HEK293 (cell line): ENCODE measurements at regions not wholly inside any gene's neighbourhood (a gene's known extent, or its start where the extent isn't known, plus 50 kb on each side); places are given as distances from the start of the nearest gene placed in this dataset.
A peak's percentile ranks its signal among the peaks of the same experiment; 100 is the strongest.

Experiments used
- CTCF ChIA-PET: fragments of 350-600 bp; formaldehyde crosslinking; extraction: SDS; loops from one replicate; lab custom pipeline; 2021; ENCODE audit warnings: antibody characterized with exemption; lab: Yijun Ruan, JAX
- POLR2A ChIA-PET: fragments of 300-600 bp; formaldehyde crosslinking; extraction: SDS; loops from one replicate; lab custom pipeline; 2020; ENCODE audit warnings: antibody characterized with exemption, inconsistent platforms; lab: Yijun Ruan, JAX
- H3K27ac ChIP-seq: fragments of 200-500 bp; sonication (Bioruptor generic); 2 replicates; pipeline ENCODE4 v1.5.1; 2014; ENCODE audit warnings: low read depth, low read length, control low read depth, inconsistent platforms; ENCODE audit errors: extremely low read depth
- H3K36me3 ChIP-seq, 2 experiments: fragments of 200-500 bp in 1 of 2; sonication (Bioruptor generic) in 1 of 2; 1 replicate in 1 of 2; 2 replicates in 1 of 2; pipeline ENCODE4 v1.5.1; 2014 to 2017; ENCODE audit warnings: inconsistent platforms in 2 of 2, low read length in 2 of 2; ENCODE audit not compliant: control insufficient read depth in 2 of 2, insufficient read depth in 1 of 2
- H3K4me1 ChIP-seq: fragments of 200-500 bp; sonication (Bioruptor generic); 2 replicates; pipeline ENCODE4 v1.5.1; 2014; ENCODE audit warnings: mild to moderate bottlenecking, low read length, inconsistent platforms; ENCODE audit not compliant: control insufficient read depth, insufficient read depth
- H3K4me3 ChIP-seq: 2 replicates; pipeline ENCODE4 v1.5.1; 2011; ENCODE audit warnings: low read depth, mild to moderate bottlenecking, control low read depth, low read length, moderate library complexity
- H3K9me3 ChIP-seq: fragments of 200-500 bp; sonication (Bioruptor generic); 2 replicates; pipeline ENCODE4 v1.5.1; 2014; ENCODE audit warnings: low read depth, low read length, inconsistent platforms; ENCODE audit not compliant: control insufficient read depth, insufficient read depth
- GLIS1 ChIP-seq: fragments of 450-650 bp; formaldehyde crosslinking; IDR thresholded peaks from 2 replicates; pipeline ENCODE4 v1.5.1; 2016; ENCODE audit warnings: missing biosample characterization, missing genetic modification characterization
- PRDM4 ChIP-seq: fragments of 450-650 bp; formaldehyde crosslinking; IDR thresholded peaks from 2 replicates; pipeline ENCODE4 v1.5.1; 2017; ENCODE audit warnings: missing biosample characterization, missing genetic modification characterization
- ZBTB48 ChIP-seq: fragments of 450-650 bp; formaldehyde crosslinking; IDR thresholded peaks from 2 replicates; pipeline ENCODE4 v1.5.1; 2016; ENCODE audit warnings: missing biosample characterization, missing genetic modification characterization
- ZIC2 ChIP-seq: fragments of 450-650 bp; formaldehyde crosslinking; IDR thresholded peaks from 2 replicates; pipeline ENCODE4 v1.5.1; 2016; ENCODE audit warnings: missing biosample characterization, missing genetic modification characterization
- ZNF2 ChIP-seq: fragments of 450-650 bp; formaldehyde crosslinking; IDR thresholded peaks from 2 replicates; pipeline ENCODE4 v1.5.1; 2016; ENCODE audit warnings: missing biosample characterization, missing genetic modification characterization
- ZNF223 ChIP-seq: fragments of 450-650 bp; formaldehyde crosslinking; IDR thresholded peaks from 2 replicates; pipeline ENCODE4 v1.5.1; 2016; ENCODE audit warnings: missing biosample characterization, missing genetic modification characterization
- ZNF239 ChIP-seq: fragments of 450-650 bp; formaldehyde crosslinking; IDR thresholded peaks from 2 replicates; pipeline ENCODE4 v1.5.1; 2016; ENCODE audit warnings: missing biosample characterization, missing genetic modification characterization
- ZNF555 ChIP-seq: fragments of 450-650 bp; formaldehyde crosslinking; conservative IDR thresholded peaks from 2 replicates; pipeline ENCODE4 v1.5.1; 2017; ENCODE audit warnings: missing biosample characterization, mild to moderate bottlenecking, missing genetic modification characterization, inconsistent platforms
- ZNF560 ChIP-seq: fragments of 450-650 bp; formaldehyde crosslinking; IDR thresholded peaks from 2 replicates; pipeline ENCODE4 v1.5.1; 2017; ENCODE audit warnings: missing biosample characterization, missing genetic modification characterization, borderline replicate concordance
- ZNF561 ChIP-seq: fragments of 450-650 bp; IDR thresholded peaks from 2 replicates; pipeline ENCODE4 v1.5.1; 2018; ENCODE audit warnings: missing biosample characterization, missing genetic modification characterization, borderline replicate concordance
- ZNF600 ChIP-seq: fragments of 450-650 bp; formaldehyde crosslinking; IDR thresholded peaks from 2 replicates; pipeline ENCODE4 v1.5.1; 2016; ENCODE audit warnings: missing biosample characterization, missing genetic modification characterization
- ZNF776 ChIP-seq: fragments of 450-650 bp; formaldehyde crosslinking; IDR thresholded peaks from 2 replicates; pipeline ENCODE4 v1.5.0; 2017; ENCODE audit warnings: missing biosample characterization, missing genetic modification characterization, borderline replicate concordance

GRCh38 chr1:4171480-4172450 lies 271.7 kb upstream of the C1orf174 start:
- Histone ChIP-seq H3K9me3 (no peaks in the 10 kb centered on the region), H3K36me3 (no peaks in the 10 kb centered on the region), H3K4me1 (no peaks in the 10 kb centered on the region)
- ChIA-PET POLR2A (no interaction called here), CTCF (interaction anchor here (0.6 kb wide), 1 partner anchor 226 kb away, joined by 3 read pairs; no protein-coding TSS in a partner anchor)
- TF ChIP-seq GLIS1 (tag by site-specific recombination) (0 out of 2 replicates have a peak, but pooled peaks have one; percentile 43), ZNF555 (tag by site-specific recombination) (no peak)
- TF ChIP-seq, all 188 proteins: peak for 1
- H3K4me3 ChIP-seq = no peak overlapping the region
- no peak overlapping the region for H3K27ac ChIP-seq

GRCh38 chr1:4172644-4173599 lies 272.9 kb upstream of the C1orf174 start:
- Histone ChIP-seq H3K4me3 (no peak overlapping the region), H3K27ac (no peak overlapping the region), H3K9me3 (no peaks in the 10 kb centered on the region), H3K36me3 (no peaks in the 10 kb centered on the region), H3K4me1 (no peaks in the 10 kb centered on the region)
- CTCF ChIA-PET = interaction anchor here (0.7 kb wide), 1 partner anchor 1160 kb away, joined by 4 read pairs; no protein-coding TSS in a partner anchor
- POLR2A ChIA-PET = no interaction called here
- peak; percentile 53 for TF ChIP-seq ZIC2 (tag by site-specific recombination)
- no peak for TF ChIP-seq ZNF2 (tag by site-specific recombination)
- peak; percentile 74; the same call in 1 of the 2 replicates for TF ChIP-seq ZNF239

GRCh38 chr1:4173731-4174130 lies 273.7 kb upstream of the C1orf174 start:
- ChIA-PET POLR2A (no interaction called here), CTCF (interaction anchor here (0.7 kb wide), 1 partner anchor 1161 kb away, joined by 4 read pairs; no protein-coding TSS in a partner anchor)
- no peaks in the 10 kb centered on the region for H3K4me1 ChIP-seq
- H3K36me3 ChIP-seq = no peaks in the 10 kb centered on the region
- H3K27ac ChIP-seq = no peak overlapping the region
- H3K4me3 ChIP-seq = no peak overlapping the region
- H3K9me3 ChIP-seq = no peaks in the 10 kb centered on the region
- TF ChIP-seq ZNF600 (no peak), ZNF223 (tag by site-specific recombination) (no peak), ZNF561 (tag by site-specific recombination) (no peak), ZNF776 (no peak), ZBTB48 (tag by site-specific recombination) (no peak)

GRCh38 chr1:4174291-4175200 lies 274.5 kb upstream of the C1orf174 start:
- POLR2A ChIA-PET = no interaction called here

More at GRCh38 chr1:4174291-4175200, 274.5 kb upstream of the C1orf174 start:
- no peaks in the 10 kb centered on the region for H3K36me3 ChIP-seq
- TF ChIP-seq ZNF560 (tag by site-specific recombination) = no peak
- TF ChIP-seq PRDM4 (tag by site-specific recombination) = no peak
- TF ChIP-seq ZNF223 (tag by site-specific recombination) = no peak
- H3K27ac ChIP-seq = no peak overlapping the region
- CTCF ChIA-PET = no interaction called here
- no peak overlapping the region for H3K4me3 ChIP-seq
- H3K4me1 ChIP-seq = no peaks in the 10 kb centered on the region
- H3K9me3 ChIP-seq = no peaks in the 10 kb centered on the region
